B cell (primary cell): ENCODE measurements at regions not wholly inside any gene's neighbourhood (a gene's known extent, or its start where the extent isn't known, plus 50 kb on each side); places are given as distances from the start of the nearest gene placed in this dataset.
"Not testable (repeated sequence)": the region's sequence is repeated elsewhere in the genome, so short reads cannot be mapped to it uniquely, and the experiment has no call there.

Source experiments
- EZH2 ChIP-seq: IDR thresholded peaks from 2 replicates; pipeline ENCODE4 v1.6.1; 2012; ENCODE audit warnings: borderline replicate concordance, low read depth, mild to moderate bottlenecking, moderate library complexity, low read length; ENCODE audit not compliant: insufficient read depth, poor library complexity, severe bottlenecking
- TF ChIP-seq, protein P1 (sequence below): fragments of 200-600 bp; IDR thresholded peaks from one replicate; pipeline ENCODE4 v1.8.0; 2022; ENCODE audit warnings: antibody characterized with exemption, mild to moderate bottlenecking

DNA sequence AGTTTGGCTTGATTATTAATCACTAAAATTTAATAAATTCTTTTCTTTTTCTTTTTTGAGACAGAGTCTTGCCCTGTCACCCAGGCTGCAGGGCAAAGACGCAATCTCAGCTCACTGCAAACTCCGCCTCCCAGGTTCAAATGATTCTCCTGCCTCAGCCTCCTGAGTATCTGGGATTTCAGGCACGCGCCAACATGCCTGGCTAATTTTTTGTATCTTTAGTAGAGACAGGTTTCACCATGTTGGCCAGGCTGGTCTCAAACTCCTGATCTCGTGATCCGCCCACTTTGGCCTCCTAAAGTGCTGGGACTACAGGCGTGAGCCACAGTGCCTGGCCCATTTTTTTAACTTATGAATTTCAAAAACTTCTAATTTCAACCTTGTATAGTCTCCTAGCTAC is 215.6 kb upstream of the RBBP8 start:
- TF ChIP-seq, protein P1, sequence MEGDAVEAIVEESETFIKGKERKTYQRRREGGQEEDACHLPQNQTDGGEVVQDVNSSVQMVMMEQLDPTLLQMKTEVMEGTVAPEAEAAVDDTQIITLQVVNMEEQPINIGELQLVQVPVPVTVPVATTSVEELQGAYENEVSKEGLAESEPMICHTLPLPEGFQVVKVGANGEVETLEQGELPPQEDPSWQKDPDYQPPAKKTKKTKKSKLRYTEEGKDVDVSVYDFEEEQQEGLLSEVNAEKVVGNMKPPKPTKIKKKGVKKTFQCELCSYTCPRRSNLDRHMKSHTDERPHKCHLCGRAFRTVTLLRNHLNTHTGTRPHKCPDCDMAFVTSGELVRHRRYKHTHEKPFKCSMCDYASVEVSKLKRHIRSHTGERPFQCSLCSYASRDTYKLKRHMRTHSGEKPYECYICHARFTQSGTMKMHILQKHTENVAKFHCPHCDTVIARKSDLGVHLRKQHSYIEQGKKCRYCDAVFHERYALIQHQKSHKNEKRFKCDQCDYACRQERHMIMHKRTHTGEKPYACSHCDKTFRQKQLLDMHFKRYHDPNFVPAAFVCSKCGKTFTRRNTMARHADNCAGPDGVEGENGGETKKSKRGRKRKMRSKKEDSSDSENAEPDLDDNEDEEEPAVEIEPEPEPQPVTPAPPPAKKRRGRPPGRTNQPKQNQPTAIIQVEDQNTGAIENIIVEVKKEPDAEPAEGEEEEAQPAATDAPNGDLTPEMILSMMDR, result not testable (repeated sequence)
- not testable (repeated sequence) for TF ChIP-seq EZH2
